A549 (cell line): ENCODE measurements at regions not wholly inside any gene's neighbourhood (a gene's known extent, or its start where the extent isn't known, plus 50 kb on each side); places are given as distances from the start of the nearest gene placed in this dataset.
A peak's percentile ranks its signal among the peaks of the same experiment; 100 is the strongest.

ENCODE experiments used
- ATAC-seq, 2 experiments: fragments of 200-7000 bp in 1 of 2; fragments of >200 bp in 1 of 2; cut with Nextera tagmentation in 1 of 2; cut with Tn5 transposase in 1 of 2; 3 replicates each; pipeline versions ENCODE4 v1.8.0 to v1.9.1; 2018 to 2020; ENCODE audit warnings: mild to moderate bottlenecking in 1 of 2, moderate library complexity in 1 of 2
- CTCF ChIA-PET: fragments of 300-600 bp; sonication (Branson Sonifier 250); formaldehyde crosslinking; extraction: SDS; loops from one replicate; lab custom pipeline; 2021; ENCODE audit warnings: antibody characterized with exemption, inconsistent platforms; lab: Yijun Ruan, JAX
- POLR2A ChIA-PET: fragments of 350-600 bp; formaldehyde crosslinking; extraction: SDS; loops from one replicate; lab custom pipeline; 2021; ENCODE audit warnings: antibody characterized with exemption, inconsistent platforms; lab: Yijun Ruan, JAX
- DNase-seq, 2 experiments: peaks; one replicate each; pipeline versions ENCODE4 v3.0.0 to v3.0.0-alpha.2; 2011 to 2016; ENCODE audit warnings: low read depth in 1 of 2, low spot score in 1 of 2
- FAIRE-seq: peaks from 2 replicates; lab custom pipeline; 2011; peaks lifted over from hg19 to GRCh38; lab: Jason Lieb, UNC
- H3K27ac ChIP-seq, 2 experiments: fragments of >200 bp; sonication (Bioruptor Twin); formaldehyde crosslinking; 3 replicates each; pipeline ENCODE4 v1.5.1; 2016 to 2017
- H3K4me1 ChIP-seq: fragments of >200 bp; sonication (Bioruptor Twin); formaldehyde crosslinking; 3 replicates; pipeline ENCODE4 v1.6.1; 2016
- H3K4me2 ChIP-seq: fragments of >200 bp; sonication (Bioruptor Twin); formaldehyde crosslinking; 3 replicates; pipeline ENCODE4 v1.6.1; 2016
- H3K4me3 ChIP-seq: fragments of >200 bp; sonication (Bioruptor Twin); formaldehyde crosslinking; 3 replicates; pipeline ENCODE4 v1.5.1; 2016
- H3K9me3 ChIP-seq: fragments of >200 bp; sonication (Bioruptor Twin); formaldehyde crosslinking; 3 replicates; pipeline ENCODE4 v1.6.1; 2016
- CBX8 ChIP-seq: fragments of 200-600 bp; sonication (generic); IDR thresholded peaks from 2 replicates; pipeline ENCODE4 v1.6.1; 2016
- CEBPB ChIP-seq, 2 experiments: fragments of >200 bp in 1 of 2; sonication (Bioruptor Twin) in 1 of 2; formaldehyde crosslinking in 1 of 2; IDR thresholded peaks; 2 replicates each; pipeline ENCODE4 v1.6.1; 2012 to 2016
- EP300 ChIP-seq, 2 experiments: fragments of >200 bp; sonication (Bioruptor Twin); formaldehyde crosslinking; IDR thresholded peaks; 2 replicates in 1 of 2; 3 replicates in 1 of 2; pipeline ENCODE4 v1.6.1; 2016 to 2017
- ESRRA ChIP-seq: fragments of 150-350 bp; IDR thresholded peaks from 2 replicates; pipeline ENCODE4 v1.6.1; 2014; ENCODE audit warnings: mild to moderate bottlenecking, low read length, borderline replicate concordance
- HOXA7 ChIP-seq: fragments of 250-450 bp; sonication (Bioruptor Pico); IDR thresholded peaks from 2 replicates; pipeline ENCODE4 v1.5.0; 2020; ENCODE audit warnings: mild to moderate bottlenecking, moderate library complexity
- HOXB5 ChIP-seq: fragments of 250-450 bp; sonication (Bioruptor Pico); IDR thresholded peaks from 2 replicates; pipeline ENCODE4 v1.5.0; 2020; ENCODE audit warnings: mild to moderate bottlenecking, moderate library complexity
- KDM1A ChIP-seq: fragments of 200-600 bp; sonication (generic); IDR thresholded peaks from 2 replicates; pipeline ENCODE4 v1.6.1; 2016; ENCODE audit warnings: low read depth, mild to moderate bottlenecking
- MAFK ChIP-seq: fragments of 450-650 bp; IDR thresholded peaks from 2 replicates; pipeline ENCODE4 v1.6.1; 2014; ENCODE audit not compliant: partially characterized antibody
- MAZ ChIP-seq: fragments of 150-350 bp; IDR thresholded peaks from 2 replicates; pipeline ENCODE4 v1.6.1; 2014; ENCODE audit warnings: antibody characterized with exemption, low read depth, low read length, borderline replicate concordance
- NFE2L2 ChIP-seq: fragments of 150-350 bp; conservative IDR thresholded peaks from 2 replicates; pipeline ENCODE4 v1.6.1; 2014; ENCODE audit warnings: low read length
- NR3C1 ChIP-seq: fragments of >200 bp; sonication (Bioruptor Twin); formaldehyde crosslinking; IDR thresholded peaks from 3 replicates; pipeline ENCODE4 v1.6.1; 2017
- SMC3 ChIP-seq: fragments of >200 bp; sonication (Bioruptor Twin); formaldehyde crosslinking; IDR thresholded peaks from 3 replicates; pipeline ENCODE4 v1.6.1; 2018; ENCODE audit warnings: inconsistent platforms
- TFCP2L1 ChIP-seq: fragments of 250-450 bp; sonication (Bioruptor Pico); IDR thresholded peaks from 2 replicates; pipeline ENCODE4 v1.5.0; 2021; ENCODE audit warnings: mild to moderate bottlenecking
- TP53 ChIP-seq: fragments of 250-450 bp; sonication (Bioruptor Pico); IDR thresholded peaks from 2 replicates; pipeline ENCODE4 v1.5.0; 2021; ENCODE audit warnings: mild to moderate bottlenecking, moderate library complexity
- ZSCAN20 ChIP-seq: fragments of 250-450 bp; sonication (Bioruptor Pico); IDR thresholded peaks from 2 replicates; pipeline ENCODE4 v1.8.0; 2022; ENCODE audit warnings: mild to moderate bottlenecking, moderate library complexity
- WGBS: methylation state at CpG from one replicate; pipeline ENCODE4 v1.1.6; 2017; ENCODE audit errors: missing lambda C conversion rate; 5-methylcytosine and 5-hydroxymethylcytosine counted together
- TF ChIP-seq, protein P1 (sequence below): fragments of 200-600 bp; sonication (generic); IDR thresholded peaks from 2 replicates; pipeline ENCODE4 v1.6.1; 2016; ENCODE audit warnings: antibody characterized with exemption, mild to moderate bottlenecking, moderate library complexity
- TF ChIP-seq, protein P2 (sequence below): IDR thresholded peaks from 2 replicates; pipeline ENCODE4 v1.6.1; 2012
- TF ChIP-seq, protein P3 (sequence below): fragments of 250-450 bp; sonication (Bioruptor Pico); IDR thresholded peaks from 2 replicates; pipeline ENCODE4 v1.5.0; 2021; ENCODE audit warnings: mild to moderate bottlenecking, moderate library complexity, borderline replicate concordance
- TF ChIP-seq, protein P4 (sequence below): fragments of 250-450 bp; sonication (Bioruptor Pico); IDR thresholded peaks from 2 replicates; pipeline ENCODE4 v1.5.0; 2020; ENCODE audit warnings: low read depth, mild to moderate bottlenecking, moderate library complexity

DNA sequence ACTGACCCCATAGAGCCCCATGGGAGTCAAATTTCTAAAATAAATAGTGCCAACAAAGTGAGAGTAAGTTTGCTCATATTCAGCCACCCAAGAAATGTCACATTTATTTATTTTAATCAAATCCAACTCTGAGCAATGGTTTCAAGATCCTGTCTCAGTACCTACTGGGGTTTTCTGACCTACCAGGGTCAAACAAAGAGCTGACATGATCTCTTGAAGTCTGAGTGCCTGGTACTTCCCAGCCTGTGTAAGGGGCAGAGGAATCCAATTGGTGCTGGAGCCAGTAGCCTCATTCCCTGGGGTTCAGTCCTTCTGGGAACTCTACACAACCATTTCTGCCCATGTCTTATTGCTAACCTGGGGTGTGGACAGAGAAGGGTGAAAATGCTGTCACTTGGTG is 104.6 kb upstream of the SERP2 start (continued):
- TF ChIP-seq, protein P1, sequence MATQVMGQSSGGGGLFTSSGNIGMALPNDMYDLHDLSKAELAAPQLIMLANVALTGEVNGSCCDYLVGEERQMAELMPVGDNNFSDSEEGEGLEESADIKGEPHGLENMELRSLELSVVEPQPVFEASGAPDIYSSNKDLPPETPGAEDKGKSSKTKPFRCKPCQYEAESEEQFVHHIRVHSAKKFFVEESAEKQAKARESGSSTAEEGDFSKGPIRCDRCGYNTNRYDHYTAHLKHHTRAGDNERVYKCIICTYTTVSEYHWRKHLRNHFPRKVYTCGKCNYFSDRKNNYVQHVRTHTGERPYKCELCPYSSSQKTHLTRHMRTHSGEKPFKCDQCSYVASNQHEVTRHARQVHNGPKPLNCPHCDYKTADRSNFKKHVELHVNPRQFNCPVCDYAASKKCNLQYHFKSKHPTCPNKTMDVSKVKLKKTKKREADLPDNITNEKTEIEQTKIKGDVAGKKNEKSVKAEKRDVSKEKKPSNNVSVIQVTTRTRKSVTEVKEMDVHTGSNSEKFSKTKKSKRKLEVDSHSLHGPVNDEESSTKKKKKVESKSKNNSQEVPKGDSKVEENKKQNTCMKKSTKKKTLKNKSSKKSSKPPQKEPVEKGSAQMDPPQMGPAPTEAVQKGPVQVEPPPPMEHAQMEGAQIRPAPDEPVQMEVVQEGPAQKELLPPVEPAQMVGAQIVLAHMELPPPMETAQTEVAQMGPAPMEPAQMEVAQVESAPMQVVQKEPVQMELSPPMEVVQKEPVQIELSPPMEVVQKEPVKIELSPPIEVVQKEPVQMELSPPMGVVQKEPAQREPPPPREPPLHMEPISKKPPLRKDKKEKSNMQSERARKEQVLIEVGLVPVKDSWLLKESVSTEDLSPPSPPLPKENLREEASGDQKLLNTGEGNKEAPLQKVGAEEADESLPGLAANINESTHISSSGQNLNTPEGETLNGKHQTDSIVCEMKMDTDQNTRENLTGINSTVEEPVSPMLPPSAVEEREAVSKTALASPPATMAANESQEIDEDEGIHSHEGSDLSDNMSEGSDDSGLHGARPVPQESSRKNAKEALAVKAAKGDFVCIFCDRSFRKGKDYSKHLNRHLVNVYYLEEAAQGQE = no peak

DNA sequence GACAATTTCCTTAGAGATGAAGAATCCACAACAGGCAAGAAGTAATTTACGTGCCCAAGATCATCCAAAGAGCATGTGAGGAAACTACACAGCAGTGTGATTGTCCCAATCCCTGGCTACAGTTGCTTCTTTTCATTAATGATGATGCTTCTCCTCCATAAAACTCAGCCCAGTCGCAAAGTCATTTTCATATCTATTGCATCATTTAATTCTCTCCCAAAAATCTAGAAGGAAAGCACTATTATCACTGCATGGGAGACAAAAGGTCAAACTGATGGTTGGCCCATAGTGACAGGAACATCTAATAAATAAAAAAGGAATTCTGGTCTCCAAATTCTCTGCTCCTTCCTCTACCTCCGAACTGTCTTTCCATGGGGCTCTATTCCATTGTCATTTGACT is 103.5 kb upstream of the SERP2 start:
- CTCF ChIA-PET = no interaction called here
- no peak for DNase-seq
- H3K4me1 ChIP-seq = peaks cover 34% of the 10 kb centered on the region
- no peak for FAIRE-seq
- H3K9me3 ChIP-seq = no peaks in the 10 kb centered on the region
- H3K4me2 ChIP-seq = no peak overlapping the region
- no peak for TF ChIP-seq MAZ
- no peak for TF ChIP-seq NFE2L2
- TF ChIP-seq EP300 (IDR thresholded peaks at IDR 0.05) = no peak
- TF ChIP-seq KDM1A = no peak
- no peak for TF ChIP-seq CBX8
- no peak for TF ChIP-seq CEBPB (IDR thresholded peaks at IDR 0.05)
- TF ChIP-seq, protein P2, sequence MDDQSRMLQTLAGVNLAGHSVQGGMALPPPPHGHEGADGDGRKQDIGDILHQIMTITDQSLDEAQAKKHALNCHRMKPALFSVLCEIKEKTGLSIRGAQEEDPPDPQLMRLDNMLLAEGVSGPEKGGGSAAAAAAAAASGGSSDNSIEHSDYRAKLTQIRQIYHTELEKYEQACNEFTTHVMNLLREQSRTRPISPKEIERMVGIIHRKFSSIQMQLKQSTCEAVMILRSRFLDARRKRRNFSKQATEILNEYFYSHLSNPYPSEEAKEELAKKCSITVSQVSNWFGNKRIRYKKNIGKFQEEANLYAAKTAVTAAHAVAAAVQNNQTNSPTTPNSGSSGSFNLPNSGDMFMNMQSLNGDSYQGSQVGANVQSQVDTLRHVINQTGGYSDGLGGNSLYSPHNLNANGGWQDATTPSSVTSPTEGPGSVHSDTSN = no peak
- TF ChIP-seq ESRRA = no peak
- no peak for TF ChIP-seq NR3C1
- TF ChIP-seq, protein P3, sequence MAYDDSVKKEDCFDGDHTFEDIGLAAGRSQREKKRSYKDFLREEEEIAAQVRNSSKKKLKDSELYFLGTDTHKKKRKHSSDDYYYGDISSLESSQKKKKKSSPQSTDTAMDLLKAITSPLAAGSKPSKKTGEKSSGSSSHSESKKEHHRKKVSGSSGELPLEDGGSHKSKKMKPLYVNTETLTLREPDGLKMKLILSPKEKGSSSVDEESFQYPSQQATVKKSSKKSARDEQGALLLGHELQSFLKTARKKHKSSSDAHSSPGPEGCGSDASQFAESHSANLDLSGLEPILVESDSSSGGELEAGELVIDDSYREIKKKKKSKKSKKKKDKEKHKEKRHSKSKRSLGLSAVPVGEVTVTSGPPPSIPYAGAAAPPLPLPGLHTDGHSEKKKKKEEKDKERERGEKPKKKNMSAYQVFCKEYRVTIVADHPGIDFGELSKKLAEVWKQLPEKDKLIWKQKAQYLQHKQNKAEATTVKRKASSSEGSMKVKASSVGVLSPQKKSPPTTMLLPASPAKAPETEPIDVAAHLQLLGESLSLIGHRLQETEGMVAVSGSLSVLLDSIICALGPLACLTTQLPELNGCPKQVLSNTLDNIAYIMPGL (CRISPR knock-in tag) = no peak
- TF ChIP-seq SMC3 = no peak
- TF ChIP-seq TFCP2L1 (CRISPR knock-in tag) = no peak
- TF ChIP-seq HOXA7 (CRISPR knock-in tag) = no peak
- TF ChIP-seq TP53 (CRISPR knock-in tag) = no peak
- TF ChIP-seq, protein P4, sequence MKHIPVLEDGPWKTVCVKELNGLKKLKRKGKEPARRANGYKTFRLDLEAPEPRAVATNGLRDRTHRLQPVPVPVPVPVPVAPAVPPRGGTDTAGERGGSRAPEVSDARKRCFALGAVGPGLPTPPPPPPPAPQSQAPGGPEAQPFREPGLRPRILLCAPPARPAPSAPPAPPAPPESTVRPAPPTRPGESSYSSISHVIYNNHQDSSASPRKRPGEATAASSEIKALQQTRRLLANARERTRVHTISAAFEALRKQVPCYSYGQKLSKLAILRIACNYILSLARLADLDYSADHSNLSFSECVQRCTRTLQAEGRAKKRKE (CRISPR knock-in tag) = no peak
- TF ChIP-seq HOXB5 (CRISPR knock-in tag) = no peak
- TF ChIP-seq ZSCAN20 (CRISPR knock-in tag) = no peak
- TF ChIP-seq MAFK = no peak
- 93% methylated on average over 3 of the region's 3 CpGs for WGBS
- H3K27ac ChIP-seq = peak overlapping the region; percentile 54 to 83; a peak in 5 of 6 replicates
- H3K4me3 ChIP-seq = no peak overlapping the region
- no peak for ATAC-seq
- POLR2A ChIA-PET = no interaction called here
